AG04450 (cell line): ENCODE measurements at regions not wholly inside any gene's neighbourhood (a gene's known extent, or its start where the extent isn't known, plus 50 kb on each side); places are given as distances from the start of the nearest gene placed in this dataset.
"Not testable (repeated sequence)": the region's sequence is repeated elsewhere in the genome, so short reads cannot be mapped to it uniquely, and the experiment has no call there.

Experiments used
- CTCF ChIA-PET: fragments of 300-600, 350-600 bp; formaldehyde crosslinking; extraction: SDS; loops from one replicate; lab custom pipeline; 2022; ENCODE audit warnings: antibody characterized with exemption, inconsistent platforms; lab: Charles Lee
- POLR2A ChIA-PET: fragments of 350-600 bp; formaldehyde crosslinking; extraction: SDS; loops from one replicate; lab custom pipeline; 2021; ENCODE audit warnings: antibody characterized with exemption, inconsistent platforms; lab: Yijun Ruan, JAX
- DNase-seq: peaks from one replicate; pipeline ENCODE4 v3.0.0-alpha.2; 2011; ENCODE audit warnings: low read depth, low spot score
- H3K27ac ChIP-seq: one replicate; pipeline ENCODE4 v1.5.1; 2012; ENCODE audit warnings: low read depth, low read length, control low read depth
- H3K27me3 ChIP-seq: one replicate; pipeline ENCODE4 v1.6.0; 2012; ENCODE audit warnings: low read length; ENCODE audit not compliant: control insufficient read depth, insufficient read depth
- H3K4me3 ChIP-seq: 2 replicates; pipeline ENCODE4 v1.5.1; 2011; ENCODE audit warnings: mild to moderate bottlenecking, low read depth, low read length, control low read depth
- H3K9me3 ChIP-seq: 2 replicates; pipeline ENCODE4 v1.5.1; 2012; ENCODE audit warnings: low read length; ENCODE audit not compliant: control insufficient read depth, insufficient read depth
- TF ChIP-seq, protein P1 (sequence below): IDR thresholded peaks from 2 replicates; pipeline ENCODE4 v1.5.1; 2011; ENCODE audit warnings: low read depth, low read length, control low read depth, inconsistent platforms

DNA sequence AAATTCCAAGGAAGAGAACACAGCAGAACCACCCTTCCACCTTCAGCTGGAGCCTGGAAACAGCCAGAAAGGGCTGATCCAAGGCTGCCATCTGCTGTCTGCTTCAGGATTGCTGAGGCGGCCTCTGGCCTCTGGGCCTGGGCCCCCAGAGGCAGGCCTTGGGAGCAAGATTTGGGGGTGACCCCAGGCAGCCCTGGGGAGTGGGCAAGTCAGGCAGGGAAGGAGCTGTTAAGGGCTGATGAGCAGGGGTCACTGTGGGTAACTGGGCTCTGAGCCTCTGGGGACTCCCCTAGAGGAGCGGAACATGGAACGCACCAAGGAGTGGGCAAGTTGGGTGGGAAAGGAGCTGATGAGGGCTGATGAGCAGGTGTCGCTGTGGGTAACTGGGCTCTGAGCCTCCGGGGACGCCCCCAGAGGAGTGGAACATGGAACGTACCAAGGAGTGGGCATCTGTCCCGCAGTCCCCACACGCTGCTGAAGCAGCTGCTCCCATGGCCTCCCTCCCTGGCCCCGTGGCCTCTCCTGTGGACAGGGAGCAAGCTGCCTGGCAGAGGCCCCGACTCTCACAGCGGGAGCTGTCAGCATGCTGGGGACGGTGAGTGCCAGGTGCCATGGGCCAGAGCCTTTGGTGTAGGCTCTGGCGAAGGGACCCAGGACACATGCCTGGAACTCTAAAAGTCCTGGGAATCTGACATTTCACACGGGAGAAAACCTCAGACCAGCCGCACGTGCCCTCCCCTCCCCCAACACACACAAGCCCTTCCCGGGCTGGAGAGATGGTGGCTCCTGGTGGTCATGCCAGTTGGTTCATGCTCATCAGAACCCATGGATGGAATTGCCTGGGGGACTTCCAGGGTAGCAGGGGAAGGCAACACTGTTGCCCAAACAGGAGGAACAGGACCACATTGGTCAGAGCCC, 148.8 kb downstream of the NPIPB11 start:
- H3K27me3 ChIP-seq, H3K9me3 ChIP-seq, CTCF ChIA-PET, POLR2A ChIA-PET, DNase-seq, H3K4me3 ChIP-seq, H3K27ac ChIP-seq: not testable (repeated sequence)
- TF ChIP-seq, protein P1, sequence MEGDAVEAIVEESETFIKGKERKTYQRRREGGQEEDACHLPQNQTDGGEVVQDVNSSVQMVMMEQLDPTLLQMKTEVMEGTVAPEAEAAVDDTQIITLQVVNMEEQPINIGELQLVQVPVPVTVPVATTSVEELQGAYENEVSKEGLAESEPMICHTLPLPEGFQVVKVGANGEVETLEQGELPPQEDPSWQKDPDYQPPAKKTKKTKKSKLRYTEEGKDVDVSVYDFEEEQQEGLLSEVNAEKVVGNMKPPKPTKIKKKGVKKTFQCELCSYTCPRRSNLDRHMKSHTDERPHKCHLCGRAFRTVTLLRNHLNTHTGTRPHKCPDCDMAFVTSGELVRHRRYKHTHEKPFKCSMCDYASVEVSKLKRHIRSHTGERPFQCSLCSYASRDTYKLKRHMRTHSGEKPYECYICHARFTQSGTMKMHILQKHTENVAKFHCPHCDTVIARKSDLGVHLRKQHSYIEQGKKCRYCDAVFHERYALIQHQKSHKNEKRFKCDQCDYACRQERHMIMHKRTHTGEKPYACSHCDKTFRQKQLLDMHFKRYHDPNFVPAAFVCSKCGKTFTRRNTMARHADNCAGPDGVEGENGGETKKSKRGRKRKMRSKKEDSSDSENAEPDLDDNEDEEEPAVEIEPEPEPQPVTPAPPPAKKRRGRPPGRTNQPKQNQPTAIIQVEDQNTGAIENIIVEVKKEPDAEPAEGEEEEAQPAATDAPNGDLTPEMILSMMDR: peak; percentile 58

DNA sequence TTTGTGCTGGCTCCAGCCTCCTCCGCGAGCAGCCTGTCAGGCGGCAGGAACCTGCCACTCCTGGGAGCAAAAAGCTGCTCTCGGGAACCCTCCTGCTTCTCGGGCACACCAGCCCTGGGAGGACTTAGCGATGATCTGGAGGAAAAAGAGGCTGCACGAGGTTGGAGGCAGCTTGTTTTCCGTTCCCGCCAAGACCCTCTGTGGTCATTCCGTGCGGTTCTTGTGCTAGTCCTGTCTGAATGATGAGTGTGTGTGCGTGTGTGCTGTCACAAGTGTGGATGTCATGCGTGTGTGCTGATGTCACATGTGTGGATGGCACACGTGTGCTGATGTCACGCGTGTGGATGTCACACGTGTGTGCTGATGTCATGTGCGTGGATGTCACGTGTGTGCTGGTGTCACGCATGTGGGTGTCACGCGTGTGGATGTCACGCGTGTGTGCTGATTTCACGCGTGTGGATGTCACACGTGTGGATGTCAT, 150.0 kb downstream of the NPIPB11 start:
- ChIA-PET CTCF (no interaction called here), POLR2A (no interaction called here)
- H3K27ac ChIP-seq: peak overlapping the region; percentile 11
- TF ChIP-seq, protein P1: no peak
- no peaks in the 10 kb centered on the region for H3K27me3 ChIP-seq
- peaks cover 16% of the 10 kb centered on the region; the same call in 1 of the 2 replicates for H3K9me3 ChIP-seq
- no peak for DNase-seq
- no peak overlapping the region for H3K4me3 ChIP-seq

DNA sequence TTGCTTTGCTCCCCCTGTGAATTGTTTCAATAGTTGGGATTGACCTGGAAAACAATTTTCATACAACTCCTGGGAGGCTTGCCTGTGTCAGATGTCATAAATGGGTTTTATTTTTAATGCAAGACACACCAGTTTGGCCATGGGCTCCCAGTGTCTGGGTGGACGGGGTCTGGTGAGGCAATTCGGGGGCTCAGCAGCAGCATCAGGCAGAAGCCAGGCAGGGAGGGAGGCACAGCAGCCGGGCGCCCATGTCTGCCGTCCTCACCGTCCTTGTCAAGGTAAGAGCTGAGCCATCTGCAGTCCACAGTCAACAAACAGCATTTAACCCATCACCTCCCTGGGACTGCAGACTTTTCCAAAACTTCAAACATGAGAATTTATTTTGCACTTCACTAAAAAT, 150.6 kb downstream of the NPIPB11 start:
- POLR2A ChIA-PET, H3K4me3 ChIP-seq, DNase-seq, H3K27me3 ChIP-seq, CTCF ChIA-PET, H3K27ac ChIP-seq: not testable (repeated sequence)
- H3K9me3 ChIP-seq: peaks cover 18% of the 10 kb centered on the region; the same call in 1 of the 2 replicates

DNA sequence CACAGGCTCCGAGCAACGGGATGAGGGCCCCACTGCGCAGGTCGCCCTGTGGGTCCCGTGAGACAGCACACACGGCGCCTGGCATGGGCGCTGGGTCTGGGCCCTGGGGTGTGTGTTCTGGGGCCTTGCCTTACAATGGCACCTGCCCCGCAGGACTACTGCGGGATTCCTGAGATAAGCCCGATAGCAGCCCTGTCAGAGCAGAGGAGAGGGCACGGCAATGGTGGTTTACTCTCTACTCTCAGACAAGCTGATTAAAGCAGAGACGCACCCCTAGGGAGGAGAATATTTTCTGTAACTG, 151.1 kb downstream of the NPIPB11 start:
- POLR2A ChIA-PET, H3K27me3 ChIP-seq, CTCF ChIA-PET, H3K4me3 ChIP-seq, H3K27ac ChIP-seq, DNase-seq: not testable (repeated sequence)
- H3K9me3 ChIP-seq: peaks cover 18% of the 10 kb centered on the region; the same call in 1 of the 2 replicates

DNA sequence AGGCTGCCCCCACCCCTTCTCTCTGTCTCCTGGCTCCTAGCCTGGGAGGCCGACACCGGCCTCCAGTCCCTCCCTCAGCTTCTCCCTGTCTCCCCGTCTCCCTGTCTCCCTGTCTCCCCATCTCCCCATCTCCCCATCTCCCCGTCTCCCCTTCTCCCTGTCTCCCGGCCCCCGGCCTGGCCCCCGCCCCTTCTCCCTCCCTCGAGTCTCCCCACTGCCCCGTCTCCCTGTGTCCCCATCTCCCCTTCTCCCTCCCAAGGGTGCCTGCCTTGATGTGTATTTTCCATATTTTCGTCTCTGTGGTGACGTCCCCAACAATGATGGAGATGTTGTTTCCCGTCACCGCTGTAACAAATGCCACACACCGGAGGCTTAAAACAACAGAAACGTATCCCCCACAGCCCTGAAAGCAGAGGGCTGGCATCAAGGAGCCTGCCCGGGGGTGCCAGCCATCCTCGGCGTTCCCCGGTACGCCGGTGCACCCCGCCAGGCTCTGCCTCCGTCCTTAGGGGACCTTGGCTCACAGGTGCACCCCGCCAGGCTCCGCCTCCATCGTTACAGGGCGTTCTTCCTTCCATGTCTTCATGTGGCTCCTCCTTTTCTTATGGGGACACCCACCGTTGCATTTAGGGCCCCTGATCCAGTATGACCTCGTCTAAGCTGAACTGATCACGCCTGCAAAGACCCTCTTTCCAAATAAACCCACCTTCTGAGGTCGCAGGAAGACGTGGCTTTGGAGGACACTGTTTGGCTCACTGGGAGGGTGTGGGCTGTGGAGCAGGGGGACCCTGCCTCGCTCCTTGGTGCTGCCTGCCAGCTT, 151.6 kb downstream of the NPIPB11 start:
- TF ChIP-seq, protein P1: no peak
- ChIA-PET CTCF (no interaction called here), POLR2A (no interaction called here)
- no peak overlapping the region for H3K4me3 ChIP-seq
- H3K27me3 ChIP-seq: no peaks in the 10 kb centered on the region
- DNase-seq: no peak
- peaks cover 18% of the 10 kb centered on the region; the same call in 1 of the 2 replicates for H3K9me3 ChIP-seq
- H3K27ac ChIP-seq: no peak overlapping the region

DNA sequence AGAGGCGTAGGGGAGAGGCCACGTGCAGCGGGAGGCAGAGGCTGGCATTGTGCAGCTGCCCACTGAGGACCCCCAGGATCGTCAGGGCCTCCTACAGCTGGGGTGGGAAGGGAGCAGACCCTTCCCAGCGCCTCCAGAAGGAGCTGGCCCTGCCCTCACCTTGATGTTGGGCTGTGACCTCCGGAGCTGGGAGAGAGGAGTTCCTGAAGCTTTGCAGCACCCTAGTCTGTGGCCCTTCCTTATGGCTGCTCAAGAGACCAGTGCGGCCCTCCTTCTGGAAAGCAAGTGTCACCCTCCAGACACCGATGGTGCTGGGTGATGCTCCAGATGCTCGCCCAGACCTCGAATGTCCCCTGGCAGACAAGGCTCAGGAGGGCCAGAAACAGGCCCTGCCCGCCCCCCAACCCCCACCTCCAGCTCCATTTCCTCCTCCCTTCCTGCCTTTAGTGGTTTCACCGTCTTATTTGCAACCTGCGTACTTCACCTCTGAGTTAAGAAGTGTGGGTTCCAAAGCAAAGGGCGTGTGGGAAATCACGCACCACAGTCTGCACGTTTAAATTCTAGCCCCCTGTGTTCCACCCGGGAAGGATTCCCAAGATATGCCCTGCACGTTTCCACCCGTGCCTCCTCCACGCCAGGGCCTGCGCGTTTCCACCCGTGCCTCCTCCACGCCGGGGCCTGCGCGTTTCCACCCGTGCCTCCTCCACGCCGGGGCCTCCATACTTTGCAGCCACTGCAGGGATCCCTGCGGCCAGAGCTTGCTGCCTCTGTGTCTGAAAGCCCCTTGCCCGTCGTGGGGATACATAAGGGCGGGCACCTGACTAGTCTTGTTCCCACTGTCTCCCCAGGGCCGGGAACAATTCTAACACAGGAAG, 152.6 kb downstream of the NPIPB11 start:
- DNase-seq, H3K4me3 ChIP-seq, CTCF ChIA-PET, H3K27me3 ChIP-seq, POLR2A ChIA-PET, H3K27ac ChIP-seq: not testable (repeated sequence)
- H3K9me3 ChIP-seq: peaks cover 18% of the 10 kb centered on the region; the same call in 1 of the 2 replicates

DNA sequence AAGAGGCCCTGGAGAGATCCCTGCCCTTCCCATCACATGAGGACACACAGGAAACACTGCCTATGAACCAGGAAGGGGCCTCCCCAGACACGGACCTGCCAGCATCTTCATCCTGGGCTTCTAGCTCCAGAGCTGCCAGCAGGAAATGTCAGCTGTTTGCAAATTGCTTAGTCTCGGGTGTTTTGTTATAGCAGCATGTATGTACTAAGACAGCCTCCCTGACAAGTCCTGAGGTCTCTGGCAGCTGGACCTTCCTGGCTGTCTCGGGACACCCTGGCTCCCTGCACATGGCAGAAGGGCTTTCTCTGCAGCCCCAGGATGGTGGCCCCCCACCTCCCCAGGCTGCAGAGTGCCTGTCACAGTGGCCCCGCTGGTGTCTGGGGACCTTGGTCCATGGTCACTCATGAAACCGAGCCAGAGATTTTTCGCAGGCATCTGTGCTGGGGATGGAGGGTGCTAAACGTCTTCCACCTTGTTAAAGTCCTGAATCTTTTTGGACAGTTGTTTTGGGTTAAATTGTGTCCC, 153.4 kb downstream of the NPIPB11 start:
- CTCF ChIA-PET, DNase-seq, H3K27me3 ChIP-seq, POLR2A ChIA-PET, H3K4me3 ChIP-seq, H3K27ac ChIP-seq: not testable (repeated sequence)
- H3K9me3 ChIP-seq: peaks cover 18% of the 10 kb centered on the region; the same call in 1 of the 2 replicates

DNA sequence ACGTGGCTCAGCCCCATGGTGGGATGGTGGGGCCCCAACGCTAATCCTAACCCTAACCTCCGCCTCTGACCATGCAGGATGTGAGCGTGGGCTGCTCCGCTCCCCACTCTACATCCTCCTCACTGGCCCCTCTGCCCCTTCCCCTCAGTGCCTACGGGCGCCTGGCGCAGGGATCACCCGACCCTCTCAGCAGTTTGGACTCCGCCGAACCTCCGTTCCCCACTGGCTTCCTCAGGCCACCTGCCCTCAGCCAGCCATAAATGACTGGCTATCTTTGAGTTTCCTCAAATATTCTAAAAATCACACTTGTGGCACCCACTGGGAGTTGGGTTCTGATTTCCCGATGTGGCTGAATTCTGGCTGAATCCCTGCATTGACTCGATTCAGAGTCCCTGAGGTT, 154.2 kb downstream of the NPIPB11 start:
- H3K27ac ChIP-seq, H3K4me3 ChIP-seq, POLR2A ChIA-PET, CTCF ChIA-PET, DNase-seq, H3K27me3 ChIP-seq: not testable (repeated sequence)
- H3K9me3 ChIP-seq: peaks cover 21% of the 10 kb centered on the region
